Ovary (tissue), 3 donors: ENCODE measurements at regions not wholly inside any gene's neighbourhood (a gene's known extent, or its start where the extent isn't known, plus 50 kb on each side); places are given as distances from the start of the nearest gene placed in this dataset.

Experiments used
- POLR2A ChIP-seq: fragments of 450-650 bp; IDR thresholded peaks from one replicate; pipeline ENCODE4 v1.6.1; 2017; ENCODE audit warnings: antibody characterized with exemption, mild to moderate bottlenecking, moderate library complexity
- TF ChIP-seq, protein P1 (sequence below), 3 donors: fragments of 450-650 bp in 2 of 3; fragments of 200-600 bp in 1 of 3; IDR thresholded peaks; one replicate each; pipeline versions ENCODE4 v1.5.1 to v1.8.0; 2016 to 2022; ENCODE audit warnings: antibody characterized with exemption in 3 of 3, mild to moderate bottlenecking in 1 of 3
- donor health status: DM: no; HTN: no; CAD: no.

DNA sequence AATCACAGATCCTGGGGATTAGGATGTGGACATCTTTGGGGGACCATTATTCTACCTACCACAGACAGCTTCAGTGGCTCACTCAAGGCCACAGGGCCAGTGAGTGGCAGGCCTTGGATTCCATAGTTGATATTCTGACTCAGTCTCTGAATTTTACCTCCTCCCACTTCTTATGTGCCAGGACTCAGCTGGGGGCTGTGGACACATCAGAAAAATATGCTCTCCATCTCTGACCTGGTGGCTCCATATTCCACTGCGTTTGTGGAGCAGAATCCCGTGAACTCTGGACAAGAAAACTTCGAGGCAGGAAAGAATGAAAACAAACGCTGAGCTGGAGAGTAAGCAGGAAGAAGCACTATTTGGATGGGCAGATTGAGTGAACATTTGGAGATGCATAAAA, 301.8 kb upstream of the MAF start:
- no peak for TF ChIP-seq POLR2A
- TF ChIP-seq, protein P1, sequence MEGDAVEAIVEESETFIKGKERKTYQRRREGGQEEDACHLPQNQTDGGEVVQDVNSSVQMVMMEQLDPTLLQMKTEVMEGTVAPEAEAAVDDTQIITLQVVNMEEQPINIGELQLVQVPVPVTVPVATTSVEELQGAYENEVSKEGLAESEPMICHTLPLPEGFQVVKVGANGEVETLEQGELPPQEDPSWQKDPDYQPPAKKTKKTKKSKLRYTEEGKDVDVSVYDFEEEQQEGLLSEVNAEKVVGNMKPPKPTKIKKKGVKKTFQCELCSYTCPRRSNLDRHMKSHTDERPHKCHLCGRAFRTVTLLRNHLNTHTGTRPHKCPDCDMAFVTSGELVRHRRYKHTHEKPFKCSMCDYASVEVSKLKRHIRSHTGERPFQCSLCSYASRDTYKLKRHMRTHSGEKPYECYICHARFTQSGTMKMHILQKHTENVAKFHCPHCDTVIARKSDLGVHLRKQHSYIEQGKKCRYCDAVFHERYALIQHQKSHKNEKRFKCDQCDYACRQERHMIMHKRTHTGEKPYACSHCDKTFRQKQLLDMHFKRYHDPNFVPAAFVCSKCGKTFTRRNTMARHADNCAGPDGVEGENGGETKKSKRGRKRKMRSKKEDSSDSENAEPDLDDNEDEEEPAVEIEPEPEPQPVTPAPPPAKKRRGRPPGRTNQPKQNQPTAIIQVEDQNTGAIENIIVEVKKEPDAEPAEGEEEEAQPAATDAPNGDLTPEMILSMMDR (IDR thresholded peaks at IDR 0.05) = no peak
